OCI-LY3 (cell line): ENCODE measurements at regions not wholly inside any gene's neighbourhood (a gene's known extent, or its start where the extent isn't known, plus 50 kb on each side); places are given as distances from the start of the nearest gene placed in this dataset.

Experiments used
- EZH2phosphoT487 ChIP-seq: fragments of 200-600 bp; shearing (Covaris generic); IDR thresholded peaks from 2 replicates; pipeline ENCODE4 v1.6.1; 2018; ENCODE audit warnings: antibody characterized with exemption, mixed run types, low read depth
- TF ChIP-seq, protein P1 (sequence below): fragments of 200-600, 300-600 bp; sonication (generic); IDR thresholded peaks from 2 replicates; pipeline ENCODE4 v1.5.1; 2014; ENCODE audit warnings: antibody characterized with exemption, low read length, low read depth

DNA sequence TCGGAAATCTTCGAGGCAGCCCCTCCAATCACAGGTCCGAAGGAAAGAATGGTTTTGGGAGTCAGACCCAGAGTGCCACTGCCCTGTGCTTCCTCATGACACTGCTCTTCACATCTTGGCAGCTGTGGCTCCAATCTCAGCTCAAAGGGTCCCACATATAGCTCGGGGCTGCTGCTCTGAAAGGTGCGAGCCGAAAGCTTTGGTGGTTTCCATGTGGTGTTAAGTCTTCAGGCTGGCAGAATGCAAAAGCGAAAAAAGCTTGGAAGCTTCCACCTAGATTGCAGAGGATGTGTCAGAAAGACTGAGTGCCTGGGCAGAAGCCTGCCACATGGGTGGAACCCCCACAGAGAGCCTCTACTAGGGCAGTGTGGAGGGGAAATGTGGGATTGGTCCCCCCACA is 314.3 kb upstream of the CHD6 start:
- TF ChIP-seq, protein P1, sequence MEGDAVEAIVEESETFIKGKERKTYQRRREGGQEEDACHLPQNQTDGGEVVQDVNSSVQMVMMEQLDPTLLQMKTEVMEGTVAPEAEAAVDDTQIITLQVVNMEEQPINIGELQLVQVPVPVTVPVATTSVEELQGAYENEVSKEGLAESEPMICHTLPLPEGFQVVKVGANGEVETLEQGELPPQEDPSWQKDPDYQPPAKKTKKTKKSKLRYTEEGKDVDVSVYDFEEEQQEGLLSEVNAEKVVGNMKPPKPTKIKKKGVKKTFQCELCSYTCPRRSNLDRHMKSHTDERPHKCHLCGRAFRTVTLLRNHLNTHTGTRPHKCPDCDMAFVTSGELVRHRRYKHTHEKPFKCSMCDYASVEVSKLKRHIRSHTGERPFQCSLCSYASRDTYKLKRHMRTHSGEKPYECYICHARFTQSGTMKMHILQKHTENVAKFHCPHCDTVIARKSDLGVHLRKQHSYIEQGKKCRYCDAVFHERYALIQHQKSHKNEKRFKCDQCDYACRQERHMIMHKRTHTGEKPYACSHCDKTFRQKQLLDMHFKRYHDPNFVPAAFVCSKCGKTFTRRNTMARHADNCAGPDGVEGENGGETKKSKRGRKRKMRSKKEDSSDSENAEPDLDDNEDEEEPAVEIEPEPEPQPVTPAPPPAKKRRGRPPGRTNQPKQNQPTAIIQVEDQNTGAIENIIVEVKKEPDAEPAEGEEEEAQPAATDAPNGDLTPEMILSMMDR, result no peak
- TF ChIP-seq EZH2phosphoT487, result no peak
